GM12873 (cell line): ENCODE measurements at regions not wholly inside any gene's neighbourhood (a gene's known extent, or its start where the extent isn't known, plus 50 kb on each side); places are given as distances from the start of the nearest gene placed in this dataset.

ENCODE experiments used
- TF ChIP-seq, protein P1 (sequence below): IDR thresholded peaks from 2 replicates; pipeline ENCODE4 v1.5.1; 2012; ENCODE audit warnings: low read depth, mild to moderate bottlenecking, moderate library complexity, low read length, control low read depth; ENCODE audit not compliant: insufficient read depth; ENCODE audit errors: missing control alignments

DNA sequence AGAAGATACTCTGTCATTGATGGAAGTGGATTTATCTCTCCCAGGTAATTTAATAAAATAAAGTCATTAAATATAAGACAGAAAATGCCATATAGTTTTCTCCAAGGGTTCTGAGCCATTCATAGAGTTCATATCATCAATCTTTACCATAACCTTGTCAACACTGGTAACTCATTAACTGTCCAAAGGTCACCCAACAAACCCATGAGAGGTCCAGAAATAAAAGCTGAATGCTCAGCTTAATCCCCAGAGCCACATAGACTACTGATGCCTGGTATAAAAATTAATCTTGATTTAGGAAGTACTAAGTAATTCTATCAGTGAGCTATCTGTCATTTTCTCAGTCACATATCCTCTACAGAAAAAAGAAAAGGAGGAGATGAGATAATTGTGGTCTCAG lies 903.0 kb upstream of the DDX18 start:
- TF ChIP-seq, protein P1, sequence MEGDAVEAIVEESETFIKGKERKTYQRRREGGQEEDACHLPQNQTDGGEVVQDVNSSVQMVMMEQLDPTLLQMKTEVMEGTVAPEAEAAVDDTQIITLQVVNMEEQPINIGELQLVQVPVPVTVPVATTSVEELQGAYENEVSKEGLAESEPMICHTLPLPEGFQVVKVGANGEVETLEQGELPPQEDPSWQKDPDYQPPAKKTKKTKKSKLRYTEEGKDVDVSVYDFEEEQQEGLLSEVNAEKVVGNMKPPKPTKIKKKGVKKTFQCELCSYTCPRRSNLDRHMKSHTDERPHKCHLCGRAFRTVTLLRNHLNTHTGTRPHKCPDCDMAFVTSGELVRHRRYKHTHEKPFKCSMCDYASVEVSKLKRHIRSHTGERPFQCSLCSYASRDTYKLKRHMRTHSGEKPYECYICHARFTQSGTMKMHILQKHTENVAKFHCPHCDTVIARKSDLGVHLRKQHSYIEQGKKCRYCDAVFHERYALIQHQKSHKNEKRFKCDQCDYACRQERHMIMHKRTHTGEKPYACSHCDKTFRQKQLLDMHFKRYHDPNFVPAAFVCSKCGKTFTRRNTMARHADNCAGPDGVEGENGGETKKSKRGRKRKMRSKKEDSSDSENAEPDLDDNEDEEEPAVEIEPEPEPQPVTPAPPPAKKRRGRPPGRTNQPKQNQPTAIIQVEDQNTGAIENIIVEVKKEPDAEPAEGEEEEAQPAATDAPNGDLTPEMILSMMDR: no peak

DNA sequence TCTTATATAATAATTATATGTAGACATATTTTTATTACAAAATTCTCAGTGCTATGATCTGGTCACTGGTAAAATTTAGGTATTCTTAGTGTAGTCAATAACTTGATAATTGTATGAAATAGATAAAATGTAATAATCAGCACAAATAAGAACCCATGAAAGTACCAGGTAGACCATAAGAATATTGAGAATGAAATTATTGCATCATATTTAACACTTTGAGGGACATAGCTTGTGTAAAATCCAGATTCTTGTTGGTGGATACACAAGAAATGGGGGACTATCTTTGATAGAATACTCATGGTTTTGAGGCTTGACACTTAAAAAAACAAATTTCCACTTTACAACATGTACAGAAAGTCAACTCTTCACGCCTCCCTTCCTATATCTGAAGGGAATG lies 898.8 kb upstream of the DDX18 start:
- TF ChIP-seq, protein P1: no peak

DNA sequence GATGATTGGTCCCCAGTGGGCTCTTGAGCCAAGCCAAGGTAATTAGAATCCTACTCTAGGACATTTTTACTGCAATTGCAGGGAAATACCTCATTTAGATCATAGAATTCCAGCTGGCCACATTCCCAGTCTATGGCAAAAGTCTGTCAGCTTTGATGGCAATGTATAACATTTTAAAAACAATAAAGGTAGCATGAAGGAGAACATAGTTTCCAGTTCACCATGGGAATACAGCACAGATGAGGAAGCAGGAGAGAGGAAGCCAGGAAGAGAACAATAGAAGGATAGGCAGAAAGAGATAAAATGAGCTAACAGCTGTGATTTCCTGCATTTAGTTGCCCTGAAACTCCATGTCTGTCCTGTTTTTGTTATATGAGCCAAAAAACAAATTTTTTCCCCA lies 897.3 kb upstream of the DDX18 start:
- TF ChIP-seq, protein P1: no peak

DNA sequence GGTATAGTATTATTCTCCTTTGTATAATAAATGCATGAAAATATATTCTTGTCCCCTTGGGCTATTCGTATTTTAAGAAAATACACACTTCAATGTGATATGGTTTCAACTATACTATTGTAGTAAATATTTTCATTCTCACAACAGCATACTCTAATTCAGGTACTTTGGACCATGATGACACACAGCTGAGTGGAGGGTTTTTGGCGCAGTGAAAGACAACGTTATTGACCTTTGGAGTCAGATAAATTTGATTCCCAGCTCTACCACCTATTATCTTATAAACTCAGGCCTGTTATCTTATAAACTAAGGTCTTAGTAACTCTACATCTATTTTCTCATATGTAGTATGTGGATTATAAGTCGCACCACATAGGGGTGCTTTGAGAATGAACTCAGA lies 895.9 kb upstream of the DDX18 start:
- TF ChIP-seq, protein P1: no peak

DNA sequence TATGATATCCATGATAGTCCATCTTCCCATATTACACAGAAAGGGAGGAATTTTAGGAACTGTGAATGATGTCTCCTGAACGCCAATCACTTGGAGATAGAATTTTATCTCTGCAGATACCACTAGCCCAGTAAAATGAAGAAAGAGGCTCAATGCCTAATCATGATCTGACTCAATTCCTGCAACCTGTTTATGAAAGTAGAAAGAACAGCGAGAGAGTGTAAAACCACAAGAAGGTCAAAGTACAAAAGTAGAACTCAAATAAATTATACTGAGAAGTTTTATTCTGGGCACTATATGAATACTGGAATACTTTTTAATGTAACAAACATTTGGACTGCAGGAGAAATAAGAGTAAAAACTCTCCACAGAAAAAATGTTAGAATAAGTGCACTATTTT lies 892.1 kb upstream of the DDX18 start:
- TF ChIP-seq, protein P1: no peak

DNA sequence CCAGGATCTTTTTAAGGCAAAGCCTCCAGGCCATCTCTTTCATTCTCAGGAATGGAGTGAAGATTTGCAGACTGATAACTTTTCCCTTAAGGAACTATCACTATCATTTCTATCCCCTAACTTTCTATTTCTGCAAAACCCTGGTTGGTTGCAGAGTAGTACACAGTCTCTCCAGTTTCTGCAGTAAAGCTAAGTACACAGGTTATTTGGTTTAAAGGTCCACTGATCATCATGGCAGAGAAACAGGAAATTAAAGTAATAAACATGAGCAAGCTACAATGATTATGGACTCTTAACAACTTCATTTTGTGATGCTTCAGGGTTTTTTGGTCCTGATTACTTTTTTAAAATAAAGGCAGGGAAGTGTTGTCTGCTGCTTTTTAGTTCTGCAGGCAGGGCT lies 890.0 kb upstream of the DDX18 start:
- TF ChIP-seq, protein P1: no peak

DNA sequence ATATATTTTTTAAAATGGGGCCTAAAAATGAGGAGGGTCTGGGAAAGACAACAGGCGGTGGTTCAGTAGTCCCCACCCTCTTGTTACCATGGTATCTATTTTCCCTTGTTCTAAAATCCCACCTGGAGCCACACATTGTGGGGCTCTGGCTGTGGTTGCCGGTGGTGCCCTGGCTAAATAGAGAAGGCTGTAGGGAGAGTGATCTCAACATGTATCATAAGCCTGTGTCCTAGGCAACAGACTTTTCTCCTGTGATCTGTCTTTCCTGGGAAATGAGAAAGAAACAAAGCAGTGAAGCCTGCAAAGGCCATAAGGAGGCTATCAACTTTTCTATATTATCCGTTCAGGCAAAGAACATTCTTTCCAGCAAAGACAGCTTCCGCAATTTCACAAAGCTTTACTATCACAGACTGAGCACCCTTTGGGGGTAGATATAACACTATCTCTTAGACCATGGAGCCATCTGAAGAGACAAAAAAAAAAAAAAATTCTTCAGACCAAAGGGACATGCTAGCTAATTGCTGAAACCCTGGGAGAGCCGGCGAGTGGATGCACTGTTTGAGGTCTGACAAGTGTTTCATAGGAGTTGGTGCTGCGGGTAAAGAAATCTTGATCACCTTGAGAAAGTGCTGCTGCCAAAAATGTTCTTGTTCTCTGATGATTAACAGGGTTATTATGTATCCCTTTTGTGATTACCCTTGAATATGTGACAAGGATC lies 879.2 kb upstream of the DDX18 start:
- TF ChIP-seq, protein P1: no peak
